ENCODE measurements at regions not wholly inside any gene's neighbourhood (a gene's known extent, or its start where the extent isn't known, plus 50 kb on each side); places are given as distances from the start of the nearest gene placed in this dataset.
A peak's percentile ranks its signal among the peaks of the same experiment; 100 is the strongest.

GRCh38 chr4:108544481-108544880 is 75.9 kb upstream of the RPL34 start:
- Histone ChIP-seq H3K4me3 (ENCODE audit: severe bottlenecking) (no peak overlapping the region), H3K27me3 (ENCODE audit: insufficient read depth, poor library complexity, severe bottlenecking) (no peaks in the 10 kb centered on the region), H3K9me3 (ENCODE audit: severe bottlenecking) (peaks cover 11% of the 10 kb centered on the region), H3K4me1 (ENCODE audit: insufficient read depth, poor library complexity, severe bottlenecking) (no peaks in the 10 kb centered on the region), H3K36me3 (ENCODE audit: low read depth) (no peaks in the 10 kb centered on the region), H3K27ac (ENCODE audit: poor library complexity, severe bottlenecking) (no peak overlapping the region)
- peak; percentile 89 for ATAC-seq (ENCODE audit: low read depth)
- TF ChIP-seq CTCF (IDR thresholded peaks at IDR 0.05; ENCODE audit: poor library complexity, severe bottlenecking) = no peak
- DNase-seq (ENCODE audit: low spot score) = no peak

GRCh38 chr4:108543359-108543968 is 76.9 kb upstream of the RPL34 start:
- ATAC-seq (ENCODE audit: low read depth) = no peak
- TF ChIP-seq CTCF (IDR thresholded peaks at IDR 0.05; ENCODE audit: poor library complexity, severe bottlenecking) = no peak
- no peaks in the 10 kb centered on the region for H3K27me3 ChIP-seq (ENCODE audit: insufficient read depth, poor library complexity, severe bottlenecking)
- no peak overlapping the region for H3K4me3 ChIP-seq (ENCODE audit: severe bottlenecking)
- no peak overlapping the region for H3K27ac ChIP-seq (ENCODE audit: poor library complexity, severe bottlenecking)
- H3K4me1 ChIP-seq (ENCODE audit: insufficient read depth, poor library complexity, severe bottlenecking) = no peaks in the 10 kb centered on the region
- DNase-seq (ENCODE audit: low spot score) = no peak
- H3K9me3 ChIP-seq (ENCODE audit: severe bottlenecking) = peaks cover 11% of the 10 kb centered on the region
- H3K36me3 ChIP-seq (ENCODE audit: low read depth) = no peaks in the 10 kb centered on the region

- Histone ChIP-seq H3K4me3 (ENCODE audit: severe bottlenecking) (no peak overlapping the region), H3K27me3 (ENCODE audit: insufficient read depth, poor library complexity, severe bottlenecking) (no peaks in the 10 kb centered on the region), H3K36me3 (ENCODE audit: low read depth) (no peaks in the 10 kb centered on the region), H3K4me1 (ENCODE audit: insufficient read depth, poor library complexity, severe bottlenecking) (no peaks in the 10 kb centered on the region), H3K27ac (ENCODE audit: poor library complexity, severe bottlenecking) (no peak overlapping the region), H3K9me3 (ENCODE audit: severe bottlenecking) (no peaks in the 10 kb centered on the region)
- no peak for ATAC-seq (ENCODE audit: low read depth)
- DNase-seq (ENCODE audit: low spot score) = no peak
- TF ChIP-seq CTCF (IDR thresholded peaks at IDR 0.05; ENCODE audit: poor library complexity, severe bottlenecking) = no peak
These were observed 79.8 kb upstream of the RPL34 start for GRCh38 chr4:108540536-108540935.

- H3K4me3 ChIP-seq (ENCODE audit: severe bottlenecking) = no peak overlapping the region
- no peaks in the 10 kb centered on the region for H3K9me3 ChIP-seq (ENCODE audit: severe bottlenecking)
- H3K27ac ChIP-seq (ENCODE audit: poor library complexity, severe bottlenecking) = no peak overlapping the region
- ATAC-seq (ENCODE audit: low read depth) (peak; percentile 53), DNase-seq (ENCODE audit: low spot score) (no peak)
- TF ChIP-seq CTCF (IDR thresholded peaks at IDR 0.05; ENCODE audit: poor library complexity, severe bottlenecking) = no peak
- H3K36me3 ChIP-seq (ENCODE audit: low read depth) = no peaks in the 10 kb centered on the region
- no peaks in the 10 kb centered on the region for H3K4me1 ChIP-seq (ENCODE audit: insufficient read depth, poor library complexity, severe bottlenecking)
- no peaks in the 10 kb centered on the region for H3K27me3 ChIP-seq (ENCODE audit: insufficient read depth, poor library complexity, severe bottlenecking)
These were observed 83.8 kb upstream of the RPL34 start for GRCh38 chr4:108536577-108536976.

GRCh38 chr4:108535757-108536156 is 84.6 kb upstream of the RPL34 start:
- Histone ChIP-seq H3K9me3 (ENCODE audit: severe bottlenecking) (no peaks in the 10 kb centered on the region), H3K27me3 (ENCODE audit: insufficient read depth, poor library complexity, severe bottlenecking) (no peaks in the 10 kb centered on the region), H3K4me3 (ENCODE audit: severe bottlenecking) (no peak overlapping the region), H3K36me3 (ENCODE audit: low read depth) (no peaks in the 10 kb centered on the region), H3K27ac (ENCODE audit: poor library complexity, severe bottlenecking) (no peak overlapping the region), H3K4me1 (ENCODE audit: insufficient read depth, poor library complexity, severe bottlenecking) (no peaks in the 10 kb centered on the region)
- TF ChIP-seq CTCF (IDR thresholded peaks at IDR 0.05; ENCODE audit: poor library complexity, severe bottlenecking) = no peak
- no peak for DNase-seq (ENCODE audit: low spot score)
- no peak for ATAC-seq (ENCODE audit: low read depth)

Data from RWPE2 (cell line).